HT1080 (cell line): ENCODE measurements at regions not wholly inside any gene's neighbourhood (a gene's known extent, or its start where the extent isn't known, plus 50 kb on each side); places are given as distances from the start of the nearest gene placed in this dataset.
A peak's percentile ranks its signal among the peaks of the same experiment; 100 is the strongest.
"Not testable (repeated sequence)": the region's sequence is repeated elsewhere in the genome, so short reads cannot be mapped to it uniquely, and the experiment has no call there.

ENCODE experiments used
- DNase-seq: peaks from one replicate; pipeline ENCODE4 v3.0.0-alpha.2; 2015; ENCODE audit warnings: low read depth

- no peak for DNase-seq
Measured at GRCh38 chr2:2620604-2621003, 289.5 kb upstream of the MYT1L start.

DNA sequence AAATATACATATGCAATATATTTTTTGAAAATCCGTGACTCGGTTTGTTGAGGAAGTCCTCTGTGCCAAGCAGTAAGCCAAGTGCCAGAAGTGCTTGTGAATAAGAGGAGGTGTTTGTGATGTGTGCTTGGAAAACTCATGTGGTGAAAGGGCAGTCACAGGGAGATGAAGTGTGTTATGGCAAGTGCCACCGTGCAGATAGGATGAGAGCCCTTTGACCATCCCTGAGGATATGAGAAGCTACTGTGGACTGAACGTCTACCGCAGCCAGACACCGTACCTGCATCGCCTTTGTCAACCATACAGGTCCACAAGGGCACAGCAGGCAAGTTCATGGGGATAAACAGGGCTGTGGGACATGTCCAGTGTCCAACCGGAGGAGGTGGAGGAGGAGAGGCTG is 288.9 kb upstream of the MYT1L start:
- no peak for DNase-seq

GRCh38 chr2:2614452-2614851 is 283.4 kb upstream of the MYT1L start:
- DNase-seq = no peak

GRCh38 chr2:2613279-2614199 is 282.5 kb upstream of the MYT1L start:
- peak; percentile 92 for DNase-seq

- no peak for DNase-seq
Measured at GRCh38 chr2:2610751-2611150, 279.7 kb upstream of the MYT1L start.

- DNase-seq = no peak
Measured at GRCh38 chr2:2600366-2600765, 269.3 kb upstream of the MYT1L start.

DNA sequence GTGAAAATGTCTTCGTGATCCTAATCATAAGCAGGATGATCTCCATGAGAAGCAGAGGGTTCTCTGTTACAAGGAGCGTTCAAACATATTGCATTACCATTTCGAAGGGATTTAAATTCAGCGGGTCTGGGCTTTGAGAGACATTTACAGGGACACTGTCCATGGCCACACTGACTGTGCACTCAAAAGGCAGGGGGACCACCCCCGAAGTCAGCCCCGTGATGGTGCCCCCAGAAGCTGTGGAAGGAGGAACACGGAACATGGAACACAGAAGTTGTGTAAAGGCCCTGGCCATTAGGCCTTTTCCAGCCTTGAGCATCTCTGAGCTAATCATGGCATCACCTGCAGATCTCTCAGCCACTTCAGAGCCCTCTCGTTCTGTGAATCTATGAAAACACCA is 268.4 kb upstream of the MYT1L start:
- DNase-seq = no peak

- peak; percentile 13 for DNase-seq
Measured at GRCh38 chr2:2597712-2598111, 266.6 kb upstream of the MYT1L start.

GRCh38 chr2:2591542-2591940 is 260.5 kb upstream of the MYT1L start:
- DNase-seq = no peak

DNA sequence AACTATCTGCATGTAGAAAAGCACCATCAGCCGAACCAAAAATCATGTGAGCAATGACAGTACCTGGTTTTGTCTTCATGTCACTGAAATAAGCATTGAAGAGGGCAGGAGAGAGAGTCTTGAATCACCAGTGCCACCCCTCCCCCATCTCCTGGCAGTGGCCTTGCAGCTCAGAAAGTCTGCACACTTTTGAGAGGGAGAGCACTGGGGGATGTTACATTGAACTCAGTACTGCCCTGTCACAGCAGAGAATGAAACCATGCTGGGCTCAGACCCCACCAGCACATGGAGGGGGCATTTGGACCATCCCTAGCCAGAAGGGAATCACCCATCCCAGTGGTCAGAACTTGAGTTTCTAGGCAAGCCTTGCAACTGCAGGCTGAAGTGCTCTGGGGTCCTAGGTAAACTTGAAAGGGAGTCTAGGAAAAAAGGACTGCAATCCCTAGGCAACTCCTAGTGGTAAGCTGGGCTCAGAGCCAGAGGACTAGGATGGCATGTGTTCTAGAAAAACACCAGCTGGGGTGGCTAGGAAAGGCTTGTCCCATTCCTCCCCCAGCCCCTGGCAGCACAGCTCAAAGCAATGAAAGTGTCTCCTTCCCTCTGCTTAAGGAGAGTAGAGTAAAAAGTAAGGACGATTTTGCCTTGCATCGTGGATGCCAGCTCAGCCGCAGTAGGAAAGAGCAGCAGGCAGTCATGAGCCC is 259.9 kb upstream of the MYT1L start:
- DNase-seq = no peak

DNA sequence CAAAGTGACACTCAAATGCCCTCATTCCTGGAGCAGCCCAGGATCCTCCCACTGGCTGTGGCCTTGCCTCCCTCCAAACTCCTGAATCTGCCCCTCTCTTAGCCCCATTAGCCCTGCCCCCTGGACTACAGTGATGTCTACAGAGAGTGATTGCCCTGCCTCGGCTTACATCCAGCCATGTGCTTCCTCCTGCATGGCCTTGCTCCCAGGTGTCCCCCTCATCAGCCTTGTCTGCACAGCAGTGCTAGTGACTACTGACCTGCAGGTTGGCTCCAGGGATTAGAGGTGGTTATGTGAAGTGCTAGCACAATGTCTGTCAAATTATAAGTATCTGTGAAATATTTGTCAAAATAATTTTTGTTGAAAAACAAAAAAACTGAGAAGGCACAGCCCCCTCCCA is 259.1 kb upstream of the MYT1L start:
- no peak for DNase-seq

GRCh38 chr2:2588777-2589176 is 257.7 kb upstream of the MYT1L start:
- DNase-seq = no peak

DNA sequence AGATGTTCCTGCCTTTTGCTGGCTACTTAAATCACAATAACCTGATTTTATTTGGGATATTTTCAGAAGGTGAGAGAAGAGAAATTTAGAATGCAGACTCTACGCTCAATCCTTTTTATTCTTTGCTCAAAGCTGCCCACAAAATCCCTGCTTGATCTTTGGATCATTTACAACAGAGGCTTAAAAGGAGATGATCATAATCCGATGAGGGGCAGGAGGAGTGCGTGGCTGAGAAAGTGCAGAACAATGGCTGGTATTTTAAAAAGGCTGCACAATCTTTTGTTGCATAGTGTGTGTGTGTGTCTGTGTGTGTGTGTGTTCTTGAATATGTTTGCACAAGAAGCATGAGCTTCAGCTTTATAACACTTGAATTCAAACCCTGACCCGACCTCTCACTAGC is 256.3 kb upstream of the MYT1L start:
- no peak for DNase-seq

DNA sequence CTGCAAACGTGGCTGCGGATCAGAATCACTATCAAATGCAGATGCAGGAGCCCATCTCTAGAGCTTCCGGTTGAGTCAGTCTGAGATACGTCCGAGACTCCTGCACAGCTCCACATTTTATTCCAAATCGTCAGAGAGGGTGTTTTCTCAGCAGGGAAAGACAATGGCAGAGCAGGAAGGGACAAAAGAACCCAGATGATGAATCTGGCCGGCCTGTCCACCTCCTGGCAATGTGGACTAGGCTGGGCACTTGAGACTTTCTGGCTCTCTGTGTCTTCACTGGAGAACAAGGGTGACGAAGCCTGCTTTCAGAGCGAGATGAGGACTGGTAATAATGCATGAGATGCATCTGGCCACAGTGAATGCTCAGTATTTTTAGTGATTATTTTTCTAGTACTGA is 255.9 kb upstream of the MYT1L start:
- no peak for DNase-seq

- DNase-seq = no peak
Measured at GRCh38 chr2:2586068-2586776, 255.1 kb upstream of the MYT1L start.

- DNase-seq = no peak
Measured at GRCh38 chr2:2582998-2583545, 252.0 kb upstream of the MYT1L start.

DNA sequence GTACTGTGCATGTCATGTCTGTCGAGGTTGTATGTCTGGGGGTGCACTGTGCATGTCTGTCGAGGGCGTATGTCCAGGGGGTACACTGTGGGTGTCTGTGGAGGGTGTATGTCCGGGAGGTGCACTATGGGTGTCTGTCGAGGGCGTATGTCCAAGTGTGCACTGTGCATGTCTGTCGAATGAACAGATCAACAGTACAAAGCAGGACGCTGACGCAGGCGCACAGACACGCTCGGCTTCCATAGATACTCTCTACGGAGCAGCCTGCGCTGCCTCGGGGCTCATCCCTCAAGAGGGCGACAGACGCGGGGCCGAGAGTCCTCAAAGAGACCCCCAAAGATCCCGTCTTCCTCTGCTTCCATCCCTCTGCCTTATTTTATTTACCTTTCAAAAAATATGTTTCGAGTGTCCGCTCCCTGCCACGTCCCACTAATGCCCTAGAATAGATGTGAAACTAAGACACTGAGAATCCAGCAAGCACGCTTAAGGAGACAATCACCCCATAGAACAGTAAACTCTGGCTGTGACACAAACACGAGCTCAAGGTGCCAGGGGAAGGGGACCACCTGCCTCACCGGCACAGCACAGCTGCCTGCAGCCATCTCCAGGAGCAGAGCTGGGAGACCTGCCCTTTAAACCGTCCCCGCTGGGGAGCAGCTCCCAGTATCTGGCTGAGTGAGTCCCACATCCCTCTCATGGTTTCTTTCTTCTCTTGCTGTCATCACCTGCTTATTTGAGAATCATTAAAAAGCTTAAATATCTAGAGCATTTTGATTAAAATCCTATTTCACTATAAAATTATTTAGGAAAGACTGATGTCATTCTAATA is 250.5 kb upstream of the MYT1L start:
- no peak for DNase-seq

DNA sequence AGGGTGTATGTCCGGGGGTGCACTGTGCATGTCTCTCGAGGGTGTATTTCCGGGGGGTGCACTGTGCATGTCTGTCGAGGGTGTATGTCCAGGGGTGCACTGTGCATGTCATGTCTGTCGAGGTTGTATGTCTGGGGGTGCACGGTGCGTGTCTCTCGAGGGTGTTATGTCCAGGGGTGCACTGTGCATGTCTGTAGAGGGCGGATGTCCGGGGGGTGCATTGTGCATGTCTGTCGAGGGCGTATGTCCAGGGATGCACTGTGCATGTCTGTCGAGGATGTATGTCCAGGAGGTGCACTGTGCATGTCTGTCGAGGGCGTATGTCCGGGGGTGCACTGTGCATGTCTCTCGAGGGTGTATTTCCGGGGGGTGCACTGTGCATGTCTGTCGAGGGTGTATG is 249.8 kb upstream of the MYT1L start:
- not testable (repeated sequence) for DNase-seq

- no peak for DNase-seq
Measured at GRCh38 chr2:2580341-2580740, 249.3 kb upstream of the MYT1L start.

GRCh38 chr2:2579814-2580213 is 248.7 kb upstream of the MYT1L start:
- no peak for DNase-seq

- DNase-seq = no peak
Measured at GRCh38 chr2:2577407-2577831, 246.3 kb upstream of the MYT1L start.
